Upper lobe of right lung (tissue), 1 donor: ENCODE measurements at regions not wholly inside any gene's neighbourhood (a gene's known extent, or its start where the extent isn't known, plus 50 kb on each side); places are given as distances from the start of the nearest gene placed in this dataset.
"Not testable (repeated sequence)": the region's sequence is repeated elsewhere in the genome, so short reads cannot be mapped to it uniquely, and the experiment has no call there.

Source experiments
- ATAC-seq: fragments of 200-7000 bp; cut with Tn5 transposase; one replicate; pipeline ENCODE4 v1.9.1; 2020; ENCODE audit warnings: mild to moderate bottlenecking, moderate library complexity
- DNase-seq: peaks from one replicate; pipeline ENCODE4 v3.0.0-alpha.2; 2020
- H3K27ac ChIP-seq: fragments of 200-600 bp; one replicate; pipeline ENCODE4 v1.8.0; 2022
- H3K27me3 ChIP-seq: fragments of 200-600 bp; one replicate; pipeline ENCODE4 v1.8.0; 2022; ENCODE audit warnings: mild to moderate bottlenecking
- H3K36me3 ChIP-seq: fragments of 200-600 bp; one replicate; pipeline ENCODE4 v1.8.0; 2022
- H3K4me1 ChIP-seq: fragments of 200-600 bp; one replicate; pipeline ENCODE4 v1.8.0; 2022
- H3K4me3 ChIP-seq: fragments of 200-600 bp; one replicate; pipeline ENCODE4 v1.8.0; 2022; ENCODE audit warnings: mild to moderate bottlenecking
- H3K9me3 ChIP-seq: fragments of 200-600 bp; one replicate; pipeline ENCODE4 v1.8.0; 2022
- intact Hi-C: fragments of 100-400 bp; cut with DNase I; formaldehyde crosslinking; loops from one replicate; pipeline ENCODE4 v1.11.0; 2022
- TF ChIP-seq, protein P1 (sequence below): fragments of 200-600 bp; IDR thresholded peaks from one replicate; pipeline ENCODE4 v1.8.0; 2022; ENCODE audit warnings: antibody characterized with exemption
- donor health status: DM: no; HTN: yes; CAD: no; lungs with severe emphysema.

DNA sequence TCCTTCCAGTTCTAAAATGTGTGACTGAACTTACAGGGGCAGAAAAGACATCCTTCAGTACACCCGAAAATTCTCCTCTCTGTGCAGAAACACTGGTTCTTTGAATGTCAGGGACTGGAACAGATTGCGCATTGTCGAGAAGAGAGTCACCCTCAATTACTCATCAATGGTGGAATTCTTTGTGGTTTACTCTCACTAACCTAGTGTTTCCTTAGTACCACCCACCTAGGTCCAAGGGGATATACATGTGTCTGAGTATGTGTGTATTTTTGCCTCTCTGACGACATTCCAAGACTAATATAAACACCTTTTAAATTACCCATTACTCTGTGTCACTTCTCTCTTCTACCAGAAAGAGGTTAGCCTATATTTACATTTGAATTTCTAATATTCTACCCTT, 660.8 kb downstream of the TLE1 start:
- no peak for ATAC-seq

DNA sequence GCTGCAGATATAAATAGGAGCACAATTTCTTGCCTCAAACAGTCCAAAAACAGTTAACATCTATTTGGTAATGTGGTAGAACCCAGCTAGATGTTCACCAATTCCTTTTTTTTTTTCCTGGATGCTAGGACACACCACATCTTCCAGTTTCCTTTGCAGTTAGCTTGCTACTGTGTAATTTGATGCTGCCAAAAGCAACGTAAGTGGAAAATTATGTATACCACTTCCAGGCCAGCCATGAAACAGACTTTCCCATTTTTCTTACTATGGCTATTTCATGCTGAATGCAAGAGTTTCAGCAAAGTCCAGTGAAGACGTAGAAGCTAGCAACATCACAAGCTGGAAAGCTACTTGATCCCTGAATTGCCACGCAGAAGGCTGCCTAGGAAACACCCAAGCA, 667.2 kb downstream of the TLE1 start:
- Histone ChIP-seq H3K27ac (no peak overlapping the region), H3K4me1 (no peaks in the 10 kb centered on the region), H3K9me3 (no peaks in the 10 kb centered on the region), H3K4me3 (no peak overlapping the region), H3K27me3 (no peaks in the 10 kb centered on the region), H3K36me3 (no peaks in the 10 kb centered on the region)
- ATAC-seq: no peak
- no peak for DNase-seq
- TF ChIP-seq, protein P1, sequence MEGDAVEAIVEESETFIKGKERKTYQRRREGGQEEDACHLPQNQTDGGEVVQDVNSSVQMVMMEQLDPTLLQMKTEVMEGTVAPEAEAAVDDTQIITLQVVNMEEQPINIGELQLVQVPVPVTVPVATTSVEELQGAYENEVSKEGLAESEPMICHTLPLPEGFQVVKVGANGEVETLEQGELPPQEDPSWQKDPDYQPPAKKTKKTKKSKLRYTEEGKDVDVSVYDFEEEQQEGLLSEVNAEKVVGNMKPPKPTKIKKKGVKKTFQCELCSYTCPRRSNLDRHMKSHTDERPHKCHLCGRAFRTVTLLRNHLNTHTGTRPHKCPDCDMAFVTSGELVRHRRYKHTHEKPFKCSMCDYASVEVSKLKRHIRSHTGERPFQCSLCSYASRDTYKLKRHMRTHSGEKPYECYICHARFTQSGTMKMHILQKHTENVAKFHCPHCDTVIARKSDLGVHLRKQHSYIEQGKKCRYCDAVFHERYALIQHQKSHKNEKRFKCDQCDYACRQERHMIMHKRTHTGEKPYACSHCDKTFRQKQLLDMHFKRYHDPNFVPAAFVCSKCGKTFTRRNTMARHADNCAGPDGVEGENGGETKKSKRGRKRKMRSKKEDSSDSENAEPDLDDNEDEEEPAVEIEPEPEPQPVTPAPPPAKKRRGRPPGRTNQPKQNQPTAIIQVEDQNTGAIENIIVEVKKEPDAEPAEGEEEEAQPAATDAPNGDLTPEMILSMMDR: no peak
- intact Hi-C loops: no loop called here

More for the DNA sequence above, 660.8 kb downstream of the TLE1 start:
- no peak for DNase-seq
- TF ChIP-seq, protein P1: no peak
- Histone ChIP-seq H3K9me3 (no peaks in the 10 kb centered on the region), H3K27ac (no peak overlapping the region), H3K4me1 (no peaks in the 10 kb centered on the region), H3K36me3 (no peaks in the 10 kb centered on the region), H3K4me3 (no peak overlapping the region), H3K27me3 (no peaks in the 10 kb centered on the region)
- intact Hi-C loops: no loop called here

DNA sequence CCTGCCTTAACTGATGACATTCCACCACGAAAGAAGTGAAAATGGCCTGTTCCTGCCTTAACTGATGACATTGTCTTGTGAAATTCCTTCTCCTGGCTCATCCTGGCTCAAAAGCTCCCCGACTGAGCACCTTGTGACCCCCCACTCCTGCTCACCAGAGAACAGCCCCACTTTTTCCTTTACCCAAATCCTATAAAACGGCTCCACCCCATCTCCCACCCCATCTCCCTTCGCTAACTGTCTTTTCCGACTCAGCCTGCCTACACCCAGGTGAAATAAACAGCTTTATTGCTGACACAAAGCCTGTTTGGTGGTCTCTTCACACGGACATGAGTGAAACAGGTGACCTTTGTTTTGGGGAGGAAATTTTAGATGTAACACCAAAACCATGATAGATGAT, 674.4 kb downstream of the TLE1 start:
- H3K27me3 ChIP-seq, H3K9me3 ChIP-seq, intact Hi-C loops, H3K36me3 ChIP-seq, H3K4me1 ChIP-seq, DNase-seq, ATAC-seq, H3K4me3 ChIP-seq, H3K27ac ChIP-seq: not testable (repeated sequence)

DNA sequence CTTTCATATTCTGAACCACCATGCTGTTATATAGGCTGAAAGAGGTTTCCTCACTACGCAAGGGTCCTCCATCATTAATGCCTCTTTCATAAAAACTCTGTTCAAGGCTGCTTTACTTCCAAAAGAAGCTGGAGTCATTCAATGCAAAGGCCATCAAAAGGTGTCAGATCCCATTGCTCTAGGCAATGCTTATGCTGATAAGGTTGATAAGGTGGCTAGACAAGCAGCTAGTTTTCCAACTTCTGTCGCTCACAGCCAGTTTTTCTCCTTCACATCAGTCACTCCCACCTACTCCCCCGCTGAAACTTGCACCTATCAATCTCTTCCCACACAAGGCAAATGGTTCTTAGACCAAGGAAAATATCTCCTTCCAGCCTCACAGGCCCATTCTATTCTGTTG, 676.2 kb downstream of the TLE1 start:
- ATAC-seq, H3K4me3 ChIP-seq, H3K4me1 ChIP-seq, H3K27me3 ChIP-seq, H3K36me3 ChIP-seq, H3K27ac ChIP-seq, DNase-seq, intact Hi-C loops, H3K9me3 ChIP-seq: not testable (repeated sequence)

DNA sequence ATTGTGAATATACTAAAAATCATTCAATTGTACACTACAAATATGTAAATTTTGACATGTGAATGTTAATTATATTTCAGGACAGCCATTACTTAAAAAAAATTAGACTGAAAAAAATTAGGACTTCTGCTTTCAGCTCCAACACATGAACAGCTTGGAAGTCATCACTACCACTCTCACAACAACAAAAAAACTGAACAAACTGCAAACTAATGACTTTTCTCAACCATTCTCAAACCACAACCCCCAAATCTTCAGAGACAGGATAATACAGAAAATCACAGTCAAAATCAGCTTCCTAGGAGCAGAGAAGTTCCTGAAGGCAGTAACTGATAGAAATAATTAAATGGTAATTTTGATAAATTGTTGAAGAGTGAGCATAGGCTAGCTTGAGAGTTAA, 686.4 kb downstream of the TLE1 start:
- no peak overlapping the region for H3K4me3 ChIP-seq
- H3K4me1 ChIP-seq: no peaks in the 10 kb centered on the region
- DNase-seq: no peak
- H3K9me3 ChIP-seq: no peaks in the 10 kb centered on the region
- H3K27ac ChIP-seq: no peak overlapping the region
- intact Hi-C loops: no loop called here
- TF ChIP-seq, protein P1: no peak
- H3K36me3 ChIP-seq: no peaks in the 10 kb centered on the region
- ATAC-seq: no peak
- H3K27me3 ChIP-seq: no peaks in the 10 kb centered on the region

DNA sequence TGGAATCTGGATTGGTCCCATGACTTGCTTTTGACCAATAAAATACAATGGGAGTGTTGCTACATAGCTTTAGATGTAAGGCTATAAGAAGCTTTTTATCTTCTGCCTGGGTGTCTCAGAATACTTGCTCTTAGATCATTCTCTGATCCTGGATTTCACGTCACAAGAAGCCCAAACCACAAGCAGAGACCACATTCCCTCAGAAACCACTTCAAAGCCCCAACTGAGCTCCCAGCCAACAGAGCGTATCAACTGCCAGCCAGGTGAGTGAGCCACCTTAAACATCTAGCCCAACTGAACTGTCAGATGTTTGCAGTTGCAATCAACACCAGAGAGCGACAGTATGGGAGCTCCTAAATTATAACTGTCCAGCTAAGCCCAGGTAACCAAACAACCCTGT, 687.1 kb downstream of the TLE1 start:
- no peak overlapping the region for H3K27ac ChIP-seq
- no peaks in the 10 kb centered on the region for H3K36me3 ChIP-seq
- no peaks in the 10 kb centered on the region for H3K4me1 ChIP-seq
- no peaks in the 10 kb centered on the region for H3K27me3 ChIP-seq
- TF ChIP-seq, protein P1: no peak
- ATAC-seq (no peak), DNase-seq (no peak)
- no peak overlapping the region for H3K4me3 ChIP-seq
- no peaks in the 10 kb centered on the region for H3K9me3 ChIP-seq
- intact Hi-C loops: no loop called here

DNA sequence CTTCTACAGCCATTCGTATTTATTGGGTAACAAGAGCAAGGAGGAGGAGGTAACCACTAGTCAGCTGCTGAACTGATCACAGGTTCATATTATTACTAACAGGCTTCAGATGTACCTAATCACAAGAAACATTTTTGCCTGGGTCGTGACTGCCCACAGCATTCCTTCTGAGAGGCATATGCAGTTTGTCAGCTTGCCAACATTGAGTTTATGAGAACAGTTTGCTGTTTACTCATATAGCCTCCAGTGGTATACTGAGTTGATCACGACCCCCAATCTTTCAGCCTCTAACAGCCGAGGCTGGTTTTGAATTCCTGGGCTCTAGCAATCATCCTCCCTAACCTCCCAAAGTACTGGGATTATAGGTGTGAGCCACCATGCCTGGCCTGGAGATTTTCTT, 693.6 kb downstream of the TLE1 start:
- no peaks in the 10 kb centered on the region for H3K9me3 ChIP-seq
- H3K27me3 ChIP-seq: no peaks in the 10 kb centered on the region
- no peak overlapping the region for H3K4me3 ChIP-seq
- H3K27ac ChIP-seq: no peak overlapping the region
- ATAC-seq (no peak), DNase-seq (no peak)
- TF ChIP-seq, protein P1: no peak
- no peaks in the 10 kb centered on the region for H3K36me3 ChIP-seq
- intact Hi-C loops: no loop called here
- no peaks in the 10 kb centered on the region for H3K4me1 ChIP-seq
